HG03135 (cell line): ENCODE measurements at regions not wholly inside any gene's neighbourhood (a gene's known extent, or its start where the extent isn't known, plus 50 kb on each side); places are given as distances from the start of the nearest gene placed in this dataset.

Experiments used
- ATAC-seq: cut with Tn5 transposase; IDR thresholded peaks from one replicate; pipeline ENCODE4 v1.9.1; 2021; ENCODE audit warnings: mild to moderate bottlenecking, moderate library complexity; ENCODE audit not compliant: unreplicated experiment

GRCh38 chr2:15701341-15701907 is 109.8 kb downstream of the DDX1 start:
- no peak for ATAC-seq

GRCh38 chr2:15701991-15702390 is 110.3 kb downstream of the DDX1 start:
- no peak for ATAC-seq

- no peak for ATAC-seq
These were observed 110.8 kb downstream of the DDX1 start for GRCh38 chr2:15702452-15702851.

- ATAC-seq, result no peak
These were observed 111.7 kb downstream of the DDX1 start for GRCh38 chr2:15703365-15703869.

GRCh38 chr2:15704086-15704787 is 112.6 kb downstream of the DDX1 start:
- no peak for ATAC-seq

- ATAC-seq, result no peak
These were observed 113.1 kb downstream of the DDX1 start for GRCh38 chr2:15704788-15705115.

GRCh38 chr2:15705310-15705709 is 113.6 kb downstream of the DDX1 start:
- ATAC-seq, result no peak

GRCh38 chr2:15705839-15706386 is 114.2 kb downstream of the DDX1 start:
- ATAC-seq, result no peak

GRCh38 chr2:15706424-15706823 is 114.8 kb downstream of the DDX1 start:
- ATAC-seq, result no peak

GRCh38 chr2:15706986-15707632 is 115.4 kb downstream of the DDX1 start:
- no peak for ATAC-seq

- ATAC-seq, result no peak
These were observed 116.5 kb downstream of the DDX1 start for GRCh38 chr2:15708161-15708560.

GRCh38 chr2:15708865-15709820 is 117.5 kb downstream of the DDX1 start:
- no peak for ATAC-seq

- ATAC-seq, result no peak
These were observed 119.6 kb downstream of the DDX1 start for GRCh38 chr2:15711126-15711860.

- ATAC-seq, result no peak
These were observed 121.1 kb downstream of the DDX1 start for GRCh38 chr2:15712551-15713342.

GRCh38 chr2:15713475-15713874 is 121.8 kb downstream of the DDX1 start:
- no peak for ATAC-seq

GRCh38 chr2:15714002-15714401 is 122.3 kb downstream of the DDX1 start:
- no peak for ATAC-seq

GRCh38 chr2:15714609-15715008 is 122.9 kb downstream of the DDX1 start:
- ATAC-seq, result no peak

- ATAC-seq, result no peak
These were observed 123.9 kb downstream of the DDX1 start for GRCh38 chr2:15715596-15715995.
